Common myeloid progenitor, CD34-positive (primary cell): ENCODE measurements at regions not wholly inside any gene's neighbourhood (a gene's known extent, or its start where the extent isn't known, plus 50 kb on each side); places are given as distances from the start of the nearest gene placed in this dataset.

Experiments
- CTCF ChIA-PET: fragments of 350-600 bp; sonication (Branson Sonifier 250); formaldehyde crosslinking; loops from one replicate; lab custom pipeline; 2021; ENCODE audit warnings: antibody characterized with exemption; lab: Charles Lee
- POLR2A ChIA-PET: fragments of 350-600 bp; sonication (Branson Sonifier 250); formaldehyde crosslinking; loops from one replicate; lab custom pipeline; 2021; ENCODE audit warnings: antibody characterized with exemption; lab: Charles Lee
- DNase-seq, 3 donors: peaks; one replicate each; pipeline versions ENCODE4 v3.0.0 to v3.0.0-alpha.2; 2013
- H3K27ac ChIP-seq, 2 experiments: 1 replicate in 1 of 2; 2 replicates in 1 of 2; pipeline ENCODE4 v1.7.0; 2013; ENCODE audit warnings: inconsistent platforms in 2 of 2, low read length in 2 of 2, mild to moderate bottlenecking in 2 of 2, low read depth in 1 of 2, moderate library complexity in 1 of 2; ENCODE audit not compliant: severe bottlenecking in 2 of 2, insufficient read depth in 1 of 2, poor library complexity in 1 of 2
- H3K27me3 ChIP-seq, 5 experiments: replicated peaks in 2 of 5; 1 replicate in 3 of 5; 2 replicates in 2 of 5; pipeline versions ENCODE4 v1.6.1 to v1.7.0; 2013; ENCODE audit warnings: low read length in 4 of 5, mild to moderate bottlenecking in 2 of 5, moderate library complexity in 2 of 5, inconsistent platforms in 1 of 5; ENCODE audit not compliant: insufficient read depth in 5 of 5, control insufficient read depth in 4 of 5
- H3K36me3 ChIP-seq, 4 experiments: 1 replicate in 2 of 4; 2 replicates in 2 of 4; pipeline versions ENCODE4 v1.6.1 to v1.7.0; 2013; ENCODE audit warnings: low read length in 3 of 4, control low read depth in 1 of 4, mild to moderate bottlenecking in 1 of 4; ENCODE audit not compliant: control insufficient read depth in 4 of 4, insufficient read depth in 4 of 4
- H3K4me1 ChIP-seq, 4 experiments: 1 replicate in 3 of 4; 2 replicates in 1 of 4; pipeline versions ENCODE4 v1.6.1 to v1.7.1; 2013; ENCODE audit warnings: low read length in 3 of 4, mild to moderate bottlenecking in 3 of 4, control low read depth in 1 of 4, inconsistent platforms in 1 of 4, moderate library complexity in 1 of 4; ENCODE audit not compliant: control insufficient read depth in 4 of 4, insufficient read depth in 4 of 4; ENCODE audit errors: control extremely low read depth in 1 of 4
- H3K4me3 ChIP-seq, 7 experiments: 1 replicate in 4 of 7; 2 replicates in 3 of 7; pipeline versions ENCODE4 v1.5.1 to v1.7.0; 2013; ENCODE audit warnings: mild to moderate bottlenecking in 7 of 7, low read length in 6 of 7, moderate library complexity in 6 of 7, inconsistent platforms in 2 of 7, low read depth in 2 of 7, control low read depth in 1 of 7; ENCODE audit not compliant: insufficient read depth in 4 of 7, control insufficient read depth in 1 of 7; ENCODE audit errors: extremely low read depth in 1 of 7
- H3K9me3 ChIP-seq, 5 experiments: 1 replicate in 4 of 5; 2 replicates in 1 of 5; pipeline versions ENCODE4 v1.6.1 to v1.7.1; 2013; ENCODE audit warnings: low read length in 4 of 5, mild to moderate bottlenecking in 2 of 5, inconsistent platforms in 1 of 5, low read depth in 1 of 5, moderate library complexity in 1 of 5; ENCODE audit not compliant: control insufficient read depth in 4 of 5, insufficient read depth in 2 of 5; ENCODE audit errors: control extremely low read depth in 1 of 5
- WGBS: methylation state at CpG from one replicate; pipeline ENCODE4 v1.1.5; 2013; ENCODE audit not compliant: insufficient coverage; 5-methylcytosine and 5-hydroxymethylcytosine counted together

GRCh38 chr12:16984484-16984883 lies 378.5 kb upstream of the LMO3 start:
- Histone ChIP-seq H3K4me1 (no peaks in the 10 kb centered on the region), H3K27me3 (no peaks in the 10 kb centered on the region), H3K9me3 (peaks cover 0 to 2% (median 0%) of the 10 kb centered on the region in 5 experiments), H3K27ac (no peak overlapping the region), H3K36me3 (no peaks in the 10 kb centered on the region), H3K4me3 (no peak overlapping the region)
- 95% methylated on average over 2 of the region's 3 CpGs for WGBS
- CTCF ChIA-PET, result no interaction called here
- POLR2A ChIA-PET, result no interaction called here
- DNase-seq, result no peak

DNA sequence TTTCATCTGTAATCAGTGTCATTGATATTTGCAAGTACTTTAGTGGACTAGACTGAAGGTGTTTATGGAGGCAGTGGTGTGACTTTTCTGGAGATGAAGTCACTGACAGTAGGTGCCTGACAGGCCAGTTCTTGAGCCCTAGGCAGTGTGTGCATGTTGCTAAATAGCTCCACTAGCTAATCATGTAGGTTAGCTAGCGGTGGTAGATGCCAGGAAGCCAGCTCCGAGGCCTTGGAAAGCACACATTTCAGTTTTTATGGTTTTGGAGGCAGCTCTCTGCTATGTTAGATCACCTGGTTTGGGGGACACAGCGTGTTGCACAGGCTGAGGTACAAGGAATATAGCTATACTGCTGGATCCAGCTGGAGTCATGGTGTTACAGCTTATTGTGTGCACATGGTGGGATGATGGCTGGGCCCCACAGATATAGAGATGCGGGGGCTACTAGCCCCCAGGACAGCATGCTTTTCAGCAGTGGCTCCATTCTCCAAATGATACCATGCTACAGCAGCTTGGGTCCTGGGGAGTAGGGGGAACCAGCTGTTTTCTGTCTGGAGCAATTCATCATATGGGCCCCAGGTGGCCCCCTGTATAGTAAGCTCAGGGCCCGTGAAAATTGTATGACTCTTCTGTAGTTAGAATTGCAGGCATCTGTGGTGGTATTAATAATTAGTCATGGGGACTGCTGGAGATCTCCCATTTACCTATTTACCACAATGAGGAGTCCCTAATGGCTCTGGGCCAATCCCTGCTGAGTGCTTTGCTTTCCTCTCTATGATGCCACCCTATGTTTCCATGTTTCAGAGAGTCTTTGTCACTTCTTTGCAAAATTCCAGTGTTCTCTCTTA lies 367.2 kb upstream of the LMO3 start:
- POLR2A ChIA-PET, result no interaction called here
- no peak overlapping the region for H3K27ac ChIP-seq
- no peak for DNase-seq
- 90% methylated on average over 4 of the region's 5 CpGs for WGBS
- peaks cover 0 to 3% (median 0%) of the 10 kb centered on the region in 5 experiments for H3K9me3 ChIP-seq
- no peaks in the 10 kb centered on the region for H3K27me3 ChIP-seq
- CTCF ChIA-PET, result no interaction called here
- no peak overlapping the region for H3K4me3 ChIP-seq
- H3K4me1 ChIP-seq, result no peaks in the 10 kb centered on the region
- no peaks in the 10 kb centered on the region for H3K36me3 ChIP-seq

GRCh38 chr12:16962889-16963288 lies 356.9 kb upstream of the LMO3 start:
- Histone ChIP-seq H3K27me3 (no peaks in the 10 kb centered on the region), H3K4me3 (no peak overlapping the region), H3K4me1 (no peaks in the 10 kb centered on the region), H3K36me3 (no peaks in the 10 kb centered on the region), H3K27ac (no peak overlapping the region), H3K9me3 (no peaks in the 10 kb centered on the region)
- ChIA-PET CTCF (no interaction called here), POLR2A (no interaction called here)
- 100% methylated on average over 1 of the region's 2 CpGs for WGBS
- no peak for DNase-seq

GRCh38 chr12:16955083-16955657 lies 349.2 kb upstream of the LMO3 start:
- no peaks in the 10 kb centered on the region for H3K9me3 ChIP-seq
- no peaks in the 10 kb centered on the region for H3K36me3 ChIP-seq
- DNase-seq, result no peak
- H3K27ac ChIP-seq, result no peak overlapping the region
- no peaks in the 10 kb centered on the region for H3K4me1 ChIP-seq
- ChIA-PET CTCF (no interaction called here), POLR2A (no interaction called here)
- 94% methylated on average over 3 of the region's 5 CpGs for WGBS
- no peak overlapping the region for H3K4me3 ChIP-seq
- no peaks in the 10 kb centered on the region for H3K27me3 ChIP-seq

- no peaks in the 10 kb centered on the region for H3K36me3 ChIP-seq
- ChIA-PET POLR2A (no interaction called here), CTCF (no interaction called here)
- H3K9me3 ChIP-seq, result no peaks in the 10 kb centered on the region
- WGBS, result 62% methylated on average over 3 of the region's 6 CpGs
- no peaks in the 10 kb centered on the region for H3K4me1 ChIP-seq
- no peak for DNase-seq
- no peak overlapping the region for H3K4me3 ChIP-seq
- no peaks in the 10 kb centered on the region for H3K27me3 ChIP-seq
- H3K27ac ChIP-seq, result no peak overlapping the region
Observed at GRCh38 chr12:16949871-16950667, 344.1 kb upstream of the LMO3 start.

- ChIA-PET CTCF (no interaction called here), POLR2A (no interaction called here)
- WGBS, result no CpG with 5 or more reads among the region's 3 CpGs
- Histone ChIP-seq H3K9me3 (no peaks in the 10 kb centered on the region), H3K4me3 (no peak overlapping the region), H3K27me3 (no peaks in the 10 kb centered on the region), H3K36me3 (no peaks in the 10 kb centered on the region), H3K4me1 (no peaks in the 10 kb centered on the region), H3K27ac (no peak overlapping the region)
- DNase-seq, result no peak
Observed at GRCh38 chr12:16949371-16949770, 343.4 kb upstream of the LMO3 start.

DNA sequence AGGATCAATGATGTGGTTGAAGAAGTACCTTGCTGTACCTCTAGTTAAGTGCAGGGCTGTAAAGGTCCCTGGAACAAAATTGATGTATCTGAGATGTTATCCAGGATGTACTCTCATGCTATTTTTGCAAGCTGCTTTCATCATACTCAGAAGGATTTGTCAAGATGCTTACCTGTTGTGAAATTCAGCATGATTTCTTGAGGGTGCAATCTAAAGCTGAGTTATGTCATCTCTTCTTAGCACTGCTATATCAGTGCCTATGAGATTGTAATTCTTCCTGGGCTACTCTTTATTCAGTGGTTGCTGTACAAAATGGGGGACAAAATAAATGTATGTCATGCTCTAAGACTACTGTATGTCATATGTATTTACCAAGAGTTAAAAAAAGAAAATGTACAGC lies 340.7 kb upstream of the LMO3 start:
- no peaks in the 10 kb centered on the region for H3K9me3 ChIP-seq
- no peak for DNase-seq
- POLR2A ChIA-PET, result no interaction called here
- H3K27ac ChIP-seq, result no peak overlapping the region
- H3K4me3 ChIP-seq, result no peak overlapping the region
- no peaks in the 10 kb centered on the region for H3K4me1 ChIP-seq
- CTCF ChIA-PET, result no interaction called here
- no peaks in the 10 kb centered on the region for H3K36me3 ChIP-seq
- H3K27me3 ChIP-seq, result no peaks in the 10 kb centered on the region
